Thoracic aorta (tissue), 2 donors: ENCODE measurements at regions not wholly inside any gene's neighbourhood (a gene's known extent, or its start where the extent isn't known, plus 50 kb on each side); places are given as distances from the start of the nearest gene placed in this dataset.

Source experiments
- ATAC-seq: fragments of 150-250 bp; one replicate; pipeline ENCODE4 v1.8.0; 2017; ENCODE audit warnings: low read depth; ENCODE audit not compliant: insufficient number of reproducible peaks, low FRiP score
- DNase-seq: peaks from one replicate; pipeline ENCODE4 v3.0.0-alpha.2; 2020; ENCODE audit warnings: low spot score
- H3K27ac ChIP-seq, 2 donors: fragments of 200-600 bp; sonication (generic); 1 replicate in 1 of 2; 2 replicates in 1 of 2; pipeline ENCODE4 v1.5.1; 2016; ENCODE audit warnings: mild to moderate bottlenecking in 2 of 2, moderate library complexity in 2 of 2
- H3K27me3 ChIP-seq: fragments of 200-600 bp; sonication (generic); replicated peaks from 2 replicates; pipeline ENCODE4 v1.6.0; 2016; ENCODE audit warnings: mild to moderate bottlenecking; ENCODE audit not compliant: insufficient read depth
- H3K36me3 ChIP-seq: fragments of 200-600 bp; sonication (generic); one replicate; pipeline ENCODE4 v1.5.1; 2016
- H3K4me1 ChIP-seq, 2 donors: fragments of 200-600 bp; sonication (generic); 1 replicate in 1 of 2; 2 replicates in 1 of 2; pipeline versions ENCODE4 v1.5.1 to v1.6.0; 2016; ENCODE audit warnings: low read depth in 2 of 2, mild to moderate bottlenecking in 1 of 2; ENCODE audit not compliant: control insufficient read depth in 1 of 2
- H3K4me3 ChIP-seq: fragments of 200-600 bp; sonication (generic); 2 replicates; pipeline ENCODE4 v1.5.1; 2016; ENCODE audit warnings: mild to moderate bottlenecking
- H3K9me3 ChIP-seq: fragments of 200-600 bp; sonication (generic); 2 replicates; pipeline ENCODE4 v1.5.1; 2016
- CTCF ChIP-seq: fragments of 200-600 bp; sonication (generic); IDR thresholded peaks from one replicate; pipeline ENCODE4 v1.5.1; 2019; ENCODE audit warnings: antibody characterized with exemption

- Histone ChIP-seq H3K4me3 (no peak overlapping the region), H3K27ac (no peak overlapping the region), H3K4me1 (peaks cover 14 to 25% of the 10 kb centered on the region in 2 donors), H3K27me3 (no peaks in the 10 kb centered on the region), H3K36me3 (no peaks in the 10 kb centered on the region), H3K9me3 (no peaks in the 10 kb centered on the region)
- no peak for TF ChIP-seq CTCF
- ATAC-seq, result no peak
- DNase-seq, result no peak
Observed at GRCh38 chr18:10239991-10240634, 214.3 kb upstream of the APCDD1 start.

- Histone ChIP-seq H3K4me3 (no peak overlapping the region), H3K36me3 (no peaks in the 10 kb centered on the region), H3K9me3 (no peaks in the 10 kb centered on the region), H3K27ac (no peak overlapping the region), H3K4me1 (peaks cover 14 to 32% of the 10 kb centered on the region in 2 donors), H3K27me3 (no peaks in the 10 kb centered on the region)
- ATAC-seq, result no peak
- TF ChIP-seq CTCF, result no peak
- no peak for DNase-seq
Observed at GRCh38 chr18:10240973-10241372, 213.5 kb upstream of the APCDD1 start.

GRCh38 chr18:10241579-10241978 is 212.9 kb upstream of the APCDD1 start:
- Histone ChIP-seq H3K27me3 (no peaks in the 10 kb centered on the region), H3K9me3 (no peaks in the 10 kb centered on the region), H3K4me1 (peaks cover 14 to 32% of the 10 kb centered on the region in 2 donors), H3K36me3 (no peaks in the 10 kb centered on the region), H3K27ac (no peak overlapping the region), H3K4me3 (no peak overlapping the region)
- no peak for TF ChIP-seq CTCF
- ATAC-seq (no peak), DNase-seq (no peak)

- Histone ChIP-seq H3K27ac (no peak overlapping the region), H3K9me3 (no peaks in the 10 kb centered on the region), H3K27me3 (no peaks in the 10 kb centered on the region), H3K4me3 (no peak overlapping the region), H3K36me3 (no peaks in the 10 kb centered on the region), H3K4me1 (peaks cover 14 to 32% of the 10 kb centered on the region in 2 donors)
- no peak for TF ChIP-seq CTCF
- no peak for ATAC-seq
- DNase-seq, result no peak
Observed at GRCh38 chr18:10242936-10243680, 211.3 kb upstream of the APCDD1 start.

- Histone ChIP-seq H3K27me3 (no peaks in the 10 kb centered on the region), H3K4me3 (no peak overlapping the region), H3K36me3 (no peaks in the 10 kb centered on the region), H3K4me1 (peaks cover 11 to 24% of the 10 kb centered on the region in 2 donors), H3K9me3 (no peaks in the 10 kb centered on the region), H3K27ac (no peak overlapping the region)
- no peak for TF ChIP-seq CTCF
- DNase-seq (no peak), ATAC-seq (no peak)
Observed at GRCh38 chr18:10244341-10244740, 210.1 kb upstream of the APCDD1 start.
